Activated T-helper 1 cell treated with Interleukin-2 at 50 U/mL for 16 hours (primary cell): ENCODE measurements at regions not wholly inside any gene's neighbourhood (a gene's known extent, or its start where the extent isn't known, plus 50 kb on each side); places are given as distances from the start of the nearest gene placed in this dataset.

ENCODE experiments used
- DNase-seq: peaks from one replicate; pipeline ENCODE4 v3.0.0-alpha.2; 2020; ENCODE audit warnings: low read depth

DNA sequence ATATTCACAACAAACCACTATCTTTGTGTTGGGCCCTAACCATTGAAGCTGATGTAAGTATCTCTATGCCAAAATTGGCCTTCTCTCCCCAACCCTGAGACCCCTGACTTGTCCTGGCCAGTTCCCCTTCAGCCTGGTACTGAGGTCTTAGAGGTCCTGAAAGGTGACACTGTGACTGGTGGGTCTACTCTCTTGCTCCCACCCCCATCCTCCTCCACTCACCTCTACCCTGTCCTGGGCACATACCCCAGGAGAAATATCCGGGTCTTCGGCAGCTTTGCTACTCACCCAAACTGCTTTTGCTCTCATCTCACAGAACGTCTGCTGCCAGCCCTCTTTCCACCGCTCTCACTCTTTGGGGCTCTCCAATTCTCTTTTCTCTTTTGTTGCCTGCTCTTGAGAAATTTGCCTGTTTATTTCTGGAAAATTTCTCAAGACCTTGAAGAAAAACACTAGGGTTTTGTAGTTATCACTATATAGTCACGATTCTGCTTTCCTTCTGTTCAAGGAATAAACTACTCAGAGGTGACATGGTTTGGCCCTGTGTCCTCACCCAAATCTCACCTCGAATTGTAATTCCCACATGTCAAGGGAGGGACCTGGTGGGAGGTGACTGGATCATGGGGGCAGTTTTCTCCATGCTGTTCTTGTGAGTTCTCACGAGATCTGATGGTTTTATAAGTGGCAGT lies 133.8 kb upstream of the PKDCC start:
- no peak for DNase-seq

DNA sequence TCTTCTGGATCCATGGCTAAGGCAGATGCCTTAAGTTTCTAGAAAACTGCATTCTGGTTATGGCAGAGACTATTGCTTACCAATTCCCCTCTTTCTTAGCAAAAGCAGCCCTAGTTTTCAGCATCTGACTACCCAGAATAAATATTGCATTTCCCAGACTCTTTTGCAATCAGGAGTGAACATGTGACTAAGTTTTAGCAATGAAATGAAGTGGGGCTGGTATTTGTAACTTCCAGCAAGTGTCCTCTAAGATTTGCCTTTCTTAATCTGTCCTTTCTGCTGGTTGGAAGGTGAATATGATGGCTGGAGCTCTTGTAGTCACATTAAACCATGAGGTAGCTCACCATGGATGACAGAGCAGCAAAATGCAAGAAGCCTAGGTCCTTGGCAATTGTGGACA lies 132.9 kb upstream of the PKDCC start:
- no peak for DNase-seq

DNA sequence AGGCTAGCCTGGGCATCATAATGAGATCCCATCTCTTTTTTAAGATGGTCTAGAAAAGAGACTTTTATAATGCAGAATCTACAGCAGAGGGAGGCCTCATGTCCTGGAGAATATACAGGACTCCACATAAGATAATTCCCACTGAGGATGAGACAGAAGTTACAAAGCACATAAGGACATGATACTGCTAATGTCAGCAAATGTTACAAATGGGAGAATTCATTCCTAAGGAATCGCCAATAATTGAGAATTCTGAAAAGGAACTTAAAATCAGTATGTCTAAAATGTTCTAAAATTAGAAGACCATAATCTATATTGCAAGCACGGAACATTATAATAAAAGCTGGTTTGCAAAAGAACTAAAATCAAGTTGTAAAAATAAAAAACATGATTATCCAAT lies 131.6 kb upstream of the PKDCC start:
- DNase-seq, result no peak

DNA sequence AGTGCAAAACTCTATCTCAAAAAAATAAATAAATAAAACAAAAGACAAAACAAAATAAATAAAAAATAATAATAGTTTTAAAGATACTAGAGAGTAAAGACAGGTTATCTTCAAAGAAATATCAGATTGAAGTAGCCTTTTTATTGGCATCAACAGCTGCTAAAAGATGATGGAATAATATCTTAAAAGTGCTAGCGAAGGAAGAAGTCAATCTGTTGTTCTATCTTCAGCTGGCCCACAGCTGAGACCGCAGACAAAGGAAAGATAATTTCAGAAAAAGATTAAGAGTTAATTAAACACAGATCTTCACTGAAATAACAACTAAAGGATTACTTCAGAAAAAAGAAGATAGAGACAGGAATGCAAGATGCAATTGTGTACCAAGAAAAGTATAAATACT lies 130.2 kb upstream of the PKDCC start:
- no peak for DNase-seq

DNA sequence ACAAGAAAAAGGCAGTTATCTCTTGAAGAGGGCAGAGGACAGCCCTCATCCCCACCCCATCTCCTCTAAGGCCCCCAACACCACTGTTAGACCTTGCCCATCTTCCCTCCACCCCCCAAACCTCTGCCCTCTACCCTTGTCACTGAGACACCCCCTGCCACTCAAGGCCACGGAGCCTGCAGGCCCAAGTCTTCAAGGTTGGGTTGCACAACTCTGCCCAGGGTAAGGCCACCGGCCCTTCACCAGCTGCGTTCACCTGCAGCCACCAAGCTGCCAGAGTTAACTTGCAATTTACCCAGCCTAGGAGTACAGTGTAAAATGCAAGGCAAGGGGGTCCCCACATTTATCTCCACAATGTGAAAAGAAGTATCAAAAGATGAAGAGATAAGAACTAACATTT lies 128.7 kb upstream of the PKDCC start:
- no peak for DNase-seq

DNA sequence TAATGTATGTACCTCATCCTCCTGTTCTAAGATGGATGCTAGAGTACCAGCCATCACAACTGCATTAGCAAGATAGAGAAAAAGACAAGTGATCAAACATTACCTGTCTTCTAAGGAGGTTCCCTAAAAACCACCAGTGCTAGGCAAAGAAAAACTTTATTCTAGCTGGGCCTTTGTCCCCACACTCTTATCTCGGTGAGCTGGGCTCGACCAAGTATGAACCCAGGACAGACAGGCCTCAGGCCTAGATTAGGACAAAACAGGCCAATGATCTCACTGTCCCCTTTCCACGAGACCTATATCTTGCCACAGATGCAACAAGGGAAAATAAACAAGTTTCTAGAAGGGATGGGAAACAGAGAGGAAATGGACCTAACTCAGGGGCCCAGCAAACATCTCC lies 127.6 kb upstream of the PKDCC start:
- DNase-seq, result no peak

DNA sequence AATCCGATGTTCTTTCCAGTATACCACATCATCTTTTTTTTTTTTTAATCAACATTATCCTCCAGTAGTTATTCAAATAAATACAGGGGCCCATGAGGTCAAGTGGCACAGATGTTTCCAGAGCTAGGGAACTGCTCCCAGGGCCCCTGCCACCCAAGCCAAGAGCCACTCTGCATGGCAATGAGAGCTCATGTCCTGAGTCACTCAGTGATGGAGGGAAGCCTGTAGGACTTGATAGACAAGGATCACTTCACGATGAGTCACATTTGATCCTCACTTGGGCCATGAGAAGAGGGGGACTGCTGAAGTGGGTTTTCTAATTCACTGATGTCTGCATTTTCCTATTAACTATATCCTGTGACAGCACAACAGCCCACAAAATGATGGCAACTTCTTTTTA lies 127.0 kb upstream of the PKDCC start:
- no peak for DNase-seq

DNA sequence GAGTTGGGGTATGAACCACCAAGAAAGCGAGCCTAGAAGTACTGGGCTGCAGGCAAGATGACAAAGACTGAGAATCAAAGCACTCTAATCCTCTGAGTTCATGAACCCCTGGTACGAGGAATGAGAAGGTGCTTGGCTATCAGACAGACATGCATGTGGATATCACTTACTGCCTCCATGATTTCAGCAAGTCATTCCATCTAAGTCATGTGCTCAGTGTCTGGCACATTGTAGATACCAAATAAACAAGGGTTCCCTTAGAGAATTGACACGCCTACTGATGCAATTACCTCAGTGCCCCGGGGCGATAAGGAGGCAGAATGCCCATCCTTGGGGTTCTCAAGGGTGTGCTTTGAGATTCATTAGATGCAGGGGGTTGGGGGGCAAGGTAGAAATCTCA lies 125.6 kb upstream of the PKDCC start:
- DNase-seq, result no peak

DNA sequence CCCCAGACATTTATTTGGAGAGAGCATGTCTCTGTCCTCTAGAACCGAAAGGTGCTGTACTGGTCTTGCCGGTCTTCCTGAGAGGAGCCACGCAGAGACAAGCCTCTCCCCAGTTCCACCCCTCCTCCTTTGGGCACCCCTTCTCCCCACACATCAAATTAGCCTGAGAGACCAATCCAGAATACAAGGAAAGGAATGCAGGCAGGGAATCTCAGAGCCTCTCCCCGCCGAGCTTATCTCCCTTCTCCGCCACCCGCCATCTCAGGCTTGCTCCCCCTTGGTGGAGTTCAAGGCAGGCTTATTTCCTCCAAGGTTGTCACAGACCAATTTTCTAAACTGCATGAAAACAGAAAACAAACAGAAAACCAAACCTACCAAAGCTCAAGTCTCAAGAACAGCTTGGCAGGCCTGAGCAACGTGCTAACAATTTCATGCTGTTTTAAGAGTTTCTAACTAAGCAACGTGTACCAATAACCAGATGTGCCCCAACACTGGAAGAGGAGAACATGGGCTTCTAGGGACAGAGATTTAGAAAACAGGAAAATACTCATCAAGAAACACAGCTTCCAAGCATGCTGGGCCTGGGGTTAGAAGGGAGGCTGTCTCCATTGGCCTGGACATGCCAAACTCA lies 124.5 kb upstream of the PKDCC start:
- DNase-seq, result no peak

DNA sequence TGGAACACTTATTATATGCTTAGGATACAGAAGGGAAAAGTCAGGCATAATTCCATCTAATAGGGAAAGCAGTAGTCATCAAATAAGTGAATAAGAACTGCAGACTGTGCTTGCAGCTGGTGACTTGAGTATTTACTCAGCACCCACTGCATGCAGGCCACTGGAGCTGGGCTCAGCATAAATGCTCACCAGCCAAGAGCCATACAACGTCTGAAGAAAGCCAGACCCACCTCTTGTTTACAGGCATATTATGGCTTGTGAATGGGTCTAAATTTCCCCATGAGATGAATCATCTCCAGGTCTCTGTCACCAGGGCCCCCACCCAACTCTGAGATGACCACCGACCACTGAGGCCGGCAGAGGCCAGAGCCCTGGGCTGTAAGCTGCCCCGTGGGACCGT lies 123.8 kb upstream of the PKDCC start:
- no peak for DNase-seq

DNA sequence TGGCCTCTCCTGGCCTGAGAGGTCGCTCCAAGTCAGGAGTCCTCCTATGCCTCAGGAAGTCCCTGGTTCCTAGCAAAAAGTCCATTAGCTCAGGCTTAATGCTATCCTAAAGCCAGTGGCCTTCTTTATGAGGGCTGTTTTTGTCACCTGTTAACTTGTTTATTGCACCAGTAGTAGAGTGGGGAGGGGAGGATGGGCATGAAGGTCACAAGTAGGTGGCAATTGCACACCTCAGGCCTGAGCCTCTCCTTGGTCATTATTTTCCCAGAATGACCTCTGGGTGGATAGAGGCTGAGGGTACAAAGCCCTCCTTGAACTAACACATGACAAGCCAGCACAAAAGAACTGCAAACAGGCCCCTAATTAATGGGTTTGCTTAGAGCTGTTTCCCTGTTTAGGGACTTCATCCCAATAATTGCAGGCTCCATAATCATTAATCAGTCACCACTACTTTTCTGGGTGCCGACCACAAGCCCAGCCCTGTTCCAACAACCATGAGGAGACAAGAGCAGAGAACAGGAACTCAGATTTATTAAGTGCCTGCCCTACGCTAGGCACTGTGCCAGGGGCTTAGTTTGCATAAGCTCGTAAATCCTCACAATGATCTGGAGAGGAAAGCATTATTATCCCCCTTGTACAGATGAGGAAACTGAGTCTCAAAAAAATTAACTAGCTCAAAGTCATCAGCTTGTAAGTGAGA lies 123.0 kb upstream of the PKDCC start:
- DNase-seq, result no peak

DNA sequence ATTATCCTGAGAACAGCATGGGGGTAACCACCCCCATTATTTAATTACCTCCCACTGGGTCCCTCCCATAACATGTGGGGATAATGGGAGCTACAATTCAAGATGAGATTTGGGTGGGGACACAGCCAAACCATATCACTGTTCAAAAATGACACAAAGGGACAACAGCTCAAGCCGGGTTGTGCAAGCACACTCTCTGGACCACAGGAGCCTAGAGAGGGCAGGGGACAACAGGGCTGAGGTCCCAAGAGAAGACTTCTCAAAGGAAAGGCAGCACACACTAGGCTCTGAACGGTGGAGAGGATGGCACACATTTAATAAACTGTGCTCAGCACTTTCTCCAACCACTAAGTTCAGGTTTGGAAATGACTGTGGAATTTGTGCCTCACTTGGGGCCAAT lies 122.1 kb upstream of the PKDCC start:
- no peak for DNase-seq

DNA sequence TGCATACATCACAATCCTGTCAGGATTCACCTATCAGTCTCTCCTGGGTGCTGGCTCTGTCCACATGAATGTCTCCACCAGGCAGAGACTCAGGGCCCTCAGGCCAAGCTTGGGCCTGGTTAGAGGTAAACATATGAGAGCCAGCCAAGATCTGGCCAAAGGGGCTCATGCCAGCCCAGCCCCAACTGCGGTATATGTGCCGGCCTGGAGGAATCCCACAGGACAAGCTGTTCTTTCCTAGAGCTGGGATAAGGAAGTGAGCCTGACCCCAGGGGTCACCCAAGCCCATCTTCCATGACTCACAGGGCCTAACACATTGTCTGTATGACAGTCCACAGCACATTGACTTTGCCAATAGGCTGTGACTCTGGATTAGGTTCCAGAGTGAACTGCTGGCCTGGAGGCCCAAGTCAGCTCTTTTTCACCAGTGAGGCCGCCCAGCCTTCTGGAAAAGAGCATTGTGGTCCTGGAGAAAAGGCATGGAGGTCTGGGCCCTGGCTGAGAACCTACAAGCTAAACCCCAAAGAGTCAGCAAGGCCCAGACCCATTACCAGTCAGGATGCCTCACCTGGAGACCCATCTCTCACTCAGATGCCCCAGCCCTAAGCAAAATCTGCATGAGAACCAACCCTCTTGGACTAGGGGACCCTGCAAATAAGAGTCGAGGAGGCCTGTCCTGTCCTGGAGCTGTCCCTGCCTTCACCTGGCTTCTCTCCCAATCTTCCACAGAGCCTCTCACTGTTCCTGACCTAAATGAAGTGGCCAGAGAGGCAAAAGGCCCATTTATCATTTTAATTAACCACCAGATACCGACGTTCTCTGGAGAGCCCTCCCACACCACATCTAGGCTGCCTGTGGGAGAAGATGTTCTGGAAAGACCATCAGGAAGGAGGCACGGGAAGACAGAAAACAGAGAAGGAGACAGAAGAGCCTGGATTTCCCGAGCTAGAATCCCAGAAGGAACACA lies 120.9 kb upstream of the PKDCC start:
- DNase-seq, result no peak

DNA sequence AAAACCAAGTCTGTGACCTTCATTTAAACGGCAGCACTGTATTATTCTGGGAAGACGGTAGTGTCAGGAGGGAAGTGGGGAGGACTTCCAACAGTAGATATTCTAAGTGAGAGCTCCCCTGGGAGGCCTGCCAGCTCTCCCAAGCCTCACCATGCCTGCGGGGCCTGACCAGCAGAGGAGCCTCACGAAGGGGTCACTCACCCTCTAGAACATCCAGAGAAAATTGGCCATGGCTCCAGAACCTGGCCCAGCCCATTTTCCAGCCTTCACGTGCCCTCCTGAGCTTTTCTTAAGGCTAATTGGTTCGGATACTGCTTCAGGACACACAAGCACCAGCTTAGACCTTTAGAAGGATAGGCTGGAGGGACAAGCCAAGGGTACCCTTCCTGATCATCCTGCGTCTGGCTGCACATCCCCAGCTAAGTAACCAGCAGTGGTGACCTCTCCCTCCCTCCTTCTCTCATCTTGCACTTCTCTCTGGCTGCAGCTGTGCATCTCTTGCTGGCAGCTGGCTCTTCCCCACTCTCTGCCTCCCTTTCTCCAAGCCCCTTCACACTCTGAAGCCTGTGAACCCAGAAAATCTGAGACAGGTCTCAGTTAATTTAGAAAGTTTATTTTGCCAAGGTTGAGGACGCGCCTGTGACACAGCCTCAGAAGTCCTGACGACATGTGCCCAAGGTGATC lies 120.1 kb upstream of the PKDCC start:
- no peak for DNase-seq

DNA sequence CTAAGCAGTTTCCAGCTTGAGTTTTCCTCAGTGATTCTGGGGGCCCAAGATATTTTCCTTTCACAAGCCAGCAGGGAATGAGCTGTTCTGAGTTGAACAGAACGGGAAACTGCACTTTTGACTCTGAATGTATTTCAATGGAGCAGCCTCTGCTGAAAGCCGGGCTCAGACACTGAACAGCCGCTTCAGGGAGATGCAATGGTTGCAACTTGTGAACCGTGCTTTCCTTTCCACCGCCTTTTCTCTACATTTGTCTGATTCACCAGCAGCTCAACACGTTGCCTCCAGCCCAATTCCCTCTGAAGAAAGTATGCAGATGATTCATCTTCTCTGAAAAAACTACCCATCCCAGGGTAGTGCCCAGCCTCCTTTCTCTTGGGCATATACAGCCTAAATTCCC lies 119.3 kb upstream of the PKDCC start:
- DNase-seq, result no peak

DNA sequence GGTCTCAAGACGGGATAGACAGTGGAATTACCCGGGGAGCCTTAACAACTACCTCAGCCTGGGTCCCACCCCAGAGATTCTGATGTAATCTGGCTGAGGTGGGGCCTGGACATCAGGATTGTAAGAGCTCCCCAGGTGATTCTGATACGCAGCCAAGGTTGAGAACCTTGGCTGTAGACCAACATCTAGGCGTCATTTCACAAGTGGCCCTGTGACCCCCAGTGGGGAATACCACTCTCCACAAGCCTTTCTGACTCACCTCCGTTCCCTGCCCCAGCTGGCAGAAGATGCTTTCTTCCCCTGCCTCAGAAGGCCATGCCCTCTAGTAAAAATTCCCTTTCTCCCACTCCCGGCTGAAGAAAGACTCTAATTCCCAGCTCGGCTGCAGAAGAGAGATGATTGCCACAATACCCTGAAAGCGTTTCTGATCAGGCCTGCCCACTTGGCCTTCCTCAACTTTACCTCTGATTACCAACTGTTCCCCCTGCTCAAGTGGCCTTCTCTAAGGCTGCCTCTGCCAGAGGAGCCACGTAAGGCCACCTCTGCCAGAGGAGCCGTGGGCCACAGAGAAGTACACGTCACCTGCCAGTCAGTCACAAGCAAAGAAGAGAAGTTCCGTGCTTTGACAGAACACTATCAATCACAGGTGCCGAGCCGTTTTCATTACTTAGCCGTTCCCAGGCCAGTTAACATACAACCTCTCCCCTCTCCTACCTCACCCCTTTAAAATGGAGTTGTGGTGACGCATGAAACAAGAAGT lies 116.8 kb upstream of the PKDCC start:
- no peak for DNase-seq

DNA sequence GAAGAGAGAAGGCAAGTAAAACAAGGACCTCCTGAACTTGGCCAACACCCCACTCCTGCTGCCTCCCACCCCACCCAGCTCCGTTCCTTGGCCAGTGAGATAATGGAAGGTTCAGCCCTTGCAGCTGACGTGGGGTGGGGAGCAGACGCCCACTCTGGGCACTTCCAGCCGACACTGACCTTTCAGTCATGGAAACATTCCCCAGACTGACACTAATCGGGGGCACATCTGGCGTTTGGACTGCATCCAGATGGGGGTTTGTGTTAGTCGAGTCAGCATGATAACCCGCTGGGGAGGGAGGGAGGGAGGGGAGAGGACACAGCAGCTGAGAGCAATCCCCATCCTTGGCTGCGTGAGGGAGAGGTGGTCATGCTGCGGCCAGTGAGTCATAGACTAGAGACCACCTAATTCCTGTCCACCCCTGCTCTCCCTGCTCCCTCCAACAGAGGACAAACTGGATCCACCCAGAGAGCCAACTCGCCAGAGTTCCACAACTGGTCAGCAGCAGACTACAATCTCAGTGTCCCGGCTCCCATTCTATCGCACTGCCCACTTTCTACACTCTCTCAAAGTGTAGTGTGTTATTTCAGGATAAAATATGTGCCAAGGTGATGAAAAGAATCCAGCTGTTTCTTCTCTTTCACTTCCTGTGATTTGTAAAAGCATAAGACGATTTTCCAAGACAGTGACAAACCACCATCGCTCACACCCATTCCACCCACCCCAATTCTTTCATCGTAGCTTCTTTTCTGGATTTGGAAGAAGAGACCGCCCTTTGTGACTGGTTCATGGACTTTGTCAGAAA lies 115.4 kb upstream of the PKDCC start:
- no peak for DNase-seq

DNA sequence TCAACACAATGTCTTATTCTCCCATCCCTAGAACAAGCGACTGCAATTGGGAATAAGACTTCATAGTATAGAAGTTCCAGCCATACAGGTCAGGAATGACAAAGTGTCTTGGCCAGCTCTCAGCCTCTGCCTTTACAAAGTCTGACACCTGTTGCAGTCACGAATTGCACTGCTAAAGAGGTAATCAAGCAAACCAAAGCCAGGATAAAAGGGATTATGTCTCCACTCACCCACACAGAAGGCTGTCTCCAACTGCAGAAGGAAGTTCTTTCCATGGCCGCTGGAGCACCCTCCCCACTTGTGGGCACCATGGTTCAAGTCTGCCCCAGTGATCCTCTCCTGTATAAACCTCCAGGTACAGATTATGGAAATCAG lies 114.8 kb upstream of the PKDCC start:
- DNase-seq, result no peak

DNA sequence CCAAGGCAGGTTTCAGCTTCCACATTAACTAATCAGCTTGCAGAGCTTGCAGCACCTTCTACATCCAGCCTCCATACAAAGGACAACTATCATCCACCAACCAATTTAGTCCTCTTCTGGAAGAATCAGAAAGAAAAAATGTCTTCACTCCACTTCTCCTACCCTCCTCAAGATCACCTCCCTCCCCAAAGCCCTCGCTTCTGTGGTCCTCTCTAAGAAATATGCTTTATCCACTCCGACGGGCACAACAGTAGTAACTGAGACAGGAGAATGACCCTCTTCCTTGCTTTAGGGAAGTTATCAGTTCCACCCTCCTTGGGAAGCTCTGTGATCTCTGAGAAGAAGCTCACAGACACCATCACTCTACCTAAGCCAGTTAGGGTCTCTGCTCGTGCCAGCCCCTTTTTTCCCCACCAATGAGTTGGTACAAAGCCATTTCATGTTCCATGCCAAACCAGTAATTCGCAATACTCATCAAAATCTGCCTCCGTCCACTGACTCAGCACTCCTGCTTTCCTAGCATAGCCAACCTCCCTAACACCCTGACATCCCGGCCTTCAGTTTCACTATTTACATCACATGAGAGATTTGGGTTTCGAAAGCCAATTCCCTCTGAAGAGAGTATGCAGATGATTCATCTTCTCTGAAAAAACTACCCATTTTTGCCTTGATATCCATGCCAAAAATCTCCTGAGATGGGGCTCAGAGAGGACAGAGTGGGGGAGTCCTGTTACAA lies 114.1 kb upstream of the PKDCC start:
- no peak for DNase-seq
